HG03457 (cell line): ENCODE measurements at regions not wholly inside any gene's neighbourhood (a gene's known extent, or its start where the extent isn't known, plus 50 kb on each side); places are given as distances from the start of the nearest gene placed in this dataset.

Source experiments
- ATAC-seq: cut with Tn5 transposase; IDR thresholded peaks from one replicate; pipeline ENCODE4 v1.9.1; 2021; ENCODE audit warnings: moderate number of reproducible peaks; ENCODE audit not compliant: unreplicated experiment

DNA sequence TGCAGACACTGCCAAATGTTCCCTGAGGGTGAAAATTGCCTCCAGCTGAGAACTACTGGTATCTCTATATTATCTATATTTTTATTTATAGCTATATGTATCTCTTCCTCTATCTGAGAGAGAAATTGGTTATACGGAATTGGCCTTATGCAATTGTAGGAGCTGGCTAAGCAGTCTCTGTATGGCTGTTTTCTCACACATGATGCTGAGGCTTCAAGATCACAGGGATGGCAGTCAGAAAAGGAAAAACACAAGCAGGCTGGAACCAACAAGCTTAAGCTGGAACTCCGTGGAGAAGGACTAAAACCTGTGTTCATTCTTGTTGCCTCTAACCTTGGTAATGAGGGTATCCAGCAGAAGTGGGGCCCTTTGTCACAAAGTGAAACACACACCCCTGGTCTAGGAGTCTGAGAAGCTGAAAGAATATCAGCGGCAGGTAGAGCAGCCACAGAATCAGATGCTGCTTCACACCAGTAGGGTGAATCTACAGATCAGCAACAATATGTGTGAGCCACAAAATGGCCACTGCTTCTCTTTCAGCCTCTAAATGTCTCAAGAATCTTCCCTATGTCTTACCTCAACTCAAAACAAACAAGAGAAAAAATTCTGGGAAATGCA, 166.5 kb upstream of the PPP1R2C start:
- no peak for ATAC-seq

DNA sequence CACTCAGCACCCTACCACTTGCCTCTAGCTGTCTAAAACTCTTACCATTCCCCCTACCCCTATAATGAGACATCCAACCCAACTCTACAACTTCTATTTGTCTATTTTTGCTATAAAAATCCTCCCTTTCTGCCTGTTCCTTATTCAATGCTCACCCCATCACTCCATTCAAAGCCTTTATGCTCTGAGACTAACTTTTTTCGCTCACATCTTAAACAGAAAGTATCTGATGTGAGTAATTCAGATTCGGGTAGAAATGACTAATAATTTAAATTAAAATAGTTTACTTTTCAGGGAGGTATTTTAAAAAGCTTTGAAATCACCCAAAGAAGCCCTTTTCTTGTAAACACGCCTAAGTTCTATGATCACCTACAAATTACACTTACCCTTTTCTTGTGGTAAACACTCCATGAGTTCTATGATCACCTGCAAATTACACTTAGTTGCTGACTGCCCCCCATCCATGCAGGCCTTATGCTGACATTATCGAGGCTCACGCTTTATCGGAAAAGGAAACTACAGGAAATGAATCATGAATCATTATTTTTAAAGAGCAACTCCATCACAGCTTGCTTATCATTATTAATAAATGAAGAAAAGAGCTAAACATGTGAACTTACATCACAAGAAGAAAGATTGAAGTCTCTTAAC, 168.7 kb upstream of the PPP1R2C start:
- no peak for ATAC-seq

DNA sequence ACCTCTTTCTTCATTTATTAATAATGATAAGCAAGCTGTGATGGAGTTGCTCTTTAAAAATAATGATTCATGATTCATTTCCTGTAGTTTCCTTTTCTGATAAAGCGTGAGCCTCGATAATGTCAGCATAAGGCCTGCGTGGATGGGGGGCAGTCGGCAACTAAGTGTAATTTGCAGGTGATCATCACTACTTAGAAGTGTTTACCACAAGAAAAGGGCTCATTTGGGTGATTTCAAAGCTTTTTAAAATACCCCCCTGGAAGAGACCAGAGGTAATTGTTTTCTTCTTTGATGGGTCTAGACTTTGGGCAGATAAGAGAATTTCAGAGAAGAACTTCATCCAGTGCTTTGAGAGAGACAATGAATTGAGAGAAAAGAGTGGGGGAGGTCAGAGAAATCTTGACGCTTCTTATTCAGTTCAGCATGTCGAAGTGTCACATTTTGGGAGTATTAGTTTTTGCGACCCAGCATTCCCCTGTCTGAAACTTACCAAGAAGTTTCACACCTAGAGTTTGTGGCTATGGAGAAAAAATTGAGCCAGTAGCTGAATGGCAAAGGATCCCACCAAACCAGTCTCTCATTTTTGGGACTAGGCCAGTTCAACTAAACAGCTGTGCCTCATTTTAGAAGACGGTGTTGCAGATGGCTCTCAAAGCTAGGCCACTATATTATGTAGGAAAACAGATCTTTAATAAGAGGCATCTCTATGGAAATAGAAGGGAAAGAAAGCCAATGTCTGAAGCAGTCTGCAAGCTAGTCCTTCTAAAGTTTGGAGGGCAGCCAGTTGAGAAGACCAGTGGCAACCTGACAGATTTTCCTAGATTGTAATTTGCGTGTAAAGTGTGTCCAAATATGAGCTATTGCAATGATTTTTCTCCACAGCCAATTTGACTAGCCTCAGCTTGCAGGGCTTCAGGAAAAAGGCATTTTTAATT, 171.0 kb upstream of the PPP1R2C start:
- ATAC-seq: no peak

DNA sequence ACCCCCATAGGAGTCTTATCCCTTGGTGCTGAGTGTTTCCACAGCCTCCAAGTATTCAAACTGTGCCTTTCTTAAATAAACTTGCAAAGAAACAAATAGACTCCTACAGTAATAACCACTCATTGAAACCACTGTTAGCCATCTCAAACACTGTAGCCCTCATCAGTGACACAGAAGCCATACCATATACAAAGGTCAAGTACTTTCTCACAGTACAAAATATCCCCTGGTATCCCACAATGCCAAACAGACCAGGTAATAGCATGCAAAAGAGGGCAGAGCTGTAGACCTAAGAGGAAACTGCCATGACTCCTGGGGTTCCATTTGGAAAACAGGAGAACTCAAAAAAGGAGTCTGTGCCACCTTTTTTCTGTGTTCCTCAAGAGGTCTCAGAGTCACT, 173.8 kb upstream of the PPP1R2C start:
- ATAC-seq: no peak

DNA sequence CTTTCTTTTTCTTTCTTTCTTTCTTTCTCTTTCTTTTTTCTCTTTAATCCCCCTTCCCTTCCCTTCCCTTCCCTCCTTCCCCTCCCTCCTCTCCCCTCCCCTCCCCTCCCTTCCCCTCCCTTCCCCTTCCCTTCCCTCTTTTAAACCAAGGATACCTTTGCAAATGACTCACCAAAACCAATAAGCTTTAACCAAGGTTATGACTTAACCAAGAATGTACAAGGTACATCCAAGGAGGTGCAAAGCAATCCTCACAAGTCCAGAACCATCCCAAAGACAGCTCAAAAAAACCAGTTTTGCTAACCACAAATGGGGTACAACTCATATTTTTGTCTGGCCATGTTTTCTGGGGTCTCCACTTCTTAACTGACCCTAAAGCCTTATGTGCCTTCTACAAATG, 174.7 kb upstream of the PPP1R2C start:
- no peak for ATAC-seq

DNA sequence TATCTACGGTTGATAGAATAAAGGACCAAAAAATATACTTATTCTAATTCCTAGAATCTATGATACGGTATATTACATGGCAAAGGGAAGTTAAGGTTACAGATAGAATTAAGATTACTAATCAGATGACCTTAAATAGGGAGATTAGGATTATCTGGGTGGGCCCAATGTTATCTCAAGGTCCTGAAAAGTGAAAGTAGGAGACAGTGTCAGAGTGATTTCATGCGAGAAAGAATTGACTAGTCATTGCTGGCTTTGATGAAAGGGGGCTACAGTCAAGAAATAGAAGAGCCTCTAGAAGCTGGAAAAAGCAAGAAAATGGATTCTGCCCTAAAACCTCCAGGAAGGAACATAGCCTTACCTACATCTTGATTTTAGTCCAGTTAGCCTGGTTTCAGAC, 176.9 kb upstream of the PPP1R2C start:
- ATAC-seq: no peak

DNA sequence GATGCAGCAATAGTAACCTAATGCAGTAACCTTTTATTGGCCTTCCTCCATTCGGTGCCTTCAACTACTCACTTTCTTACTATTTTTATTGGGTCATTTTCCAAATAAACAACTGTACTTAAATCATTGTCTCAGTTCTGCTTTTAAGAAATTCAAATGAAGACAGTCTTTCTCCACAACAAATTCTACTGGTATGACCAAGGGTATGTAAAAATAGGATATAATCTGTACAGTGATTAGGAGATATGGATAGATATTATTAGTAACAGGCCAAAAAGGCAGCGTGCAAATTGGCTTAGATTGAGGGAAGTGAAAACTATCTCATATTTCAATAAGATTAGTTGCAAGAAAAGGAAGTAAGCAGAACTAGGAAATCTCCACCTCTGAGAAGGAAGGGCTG, 177.4 kb upstream of the PPP1R2C start:
- ATAC-seq: no peak

DNA sequence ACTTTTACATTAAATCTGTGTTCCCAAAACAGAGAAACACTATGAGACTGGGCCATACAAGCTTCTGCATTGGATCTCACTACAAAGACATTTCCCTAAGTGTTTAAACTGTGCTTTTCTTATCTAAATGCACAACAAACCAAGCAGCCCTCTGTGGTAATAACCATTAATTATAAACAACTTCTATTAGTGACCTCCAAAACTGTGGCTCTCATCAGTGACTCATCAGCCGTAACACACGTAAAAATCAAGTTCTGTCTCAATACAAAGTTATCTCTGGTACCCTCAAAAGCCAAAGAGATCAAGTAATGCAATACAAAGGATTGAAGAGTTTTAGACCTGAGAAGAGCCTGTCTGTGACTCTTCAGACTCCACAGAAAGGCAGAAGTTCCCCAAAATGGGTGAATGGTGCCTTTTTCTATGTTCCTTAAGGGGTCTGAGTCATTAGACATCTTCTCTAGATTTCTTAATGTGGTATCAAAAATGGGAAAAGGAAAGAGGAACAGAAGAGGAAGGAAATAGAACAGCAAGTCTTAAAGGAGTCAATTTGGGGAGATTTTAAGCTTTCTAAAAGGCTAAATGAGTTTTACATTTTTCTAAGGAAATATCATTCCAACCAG, 189.8 kb upstream of the PPP1R2C start:
- ATAC-seq: no peak

DNA sequence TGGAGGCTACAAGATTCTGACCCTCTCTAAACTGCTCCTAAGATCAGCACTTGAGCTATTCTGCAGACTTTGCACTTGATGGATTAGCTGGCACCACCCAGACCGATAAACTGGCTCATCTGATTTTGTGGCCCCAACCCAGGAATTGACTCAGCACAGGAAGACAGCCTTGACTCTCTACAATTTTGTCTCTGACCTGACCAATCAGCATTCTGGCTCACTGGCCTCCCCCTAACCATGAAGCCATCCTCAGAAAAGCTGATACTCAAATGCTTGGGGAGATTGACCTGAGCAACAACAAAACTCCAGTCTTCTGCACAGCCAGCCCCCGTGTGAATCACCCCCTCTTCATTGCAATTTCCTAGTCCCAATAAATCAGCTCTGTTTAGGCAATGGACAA, 195.4 kb upstream of the PPP1R2C start:
- ATAC-seq: no peak

DNA sequence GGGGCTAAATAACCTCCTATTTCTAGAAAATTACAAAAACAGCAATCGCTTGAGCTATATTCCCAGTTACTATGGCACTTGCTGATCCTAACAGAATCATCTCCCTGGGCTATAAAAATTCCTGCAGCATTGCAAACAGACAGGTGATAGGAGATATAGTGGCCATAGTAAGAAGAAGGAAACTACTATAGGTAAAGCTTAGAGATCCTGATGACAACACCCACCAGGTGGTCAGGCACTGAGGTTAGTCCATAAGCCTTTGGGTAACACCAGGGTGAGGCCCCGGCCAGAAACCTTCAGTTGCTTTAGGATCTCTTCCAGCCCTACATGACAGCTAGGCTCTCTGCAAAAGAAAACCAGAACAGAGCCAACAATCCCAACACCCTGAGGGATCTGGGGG, 197.9 kb upstream of the PPP1R2C start:
- no peak for ATAC-seq

DNA sequence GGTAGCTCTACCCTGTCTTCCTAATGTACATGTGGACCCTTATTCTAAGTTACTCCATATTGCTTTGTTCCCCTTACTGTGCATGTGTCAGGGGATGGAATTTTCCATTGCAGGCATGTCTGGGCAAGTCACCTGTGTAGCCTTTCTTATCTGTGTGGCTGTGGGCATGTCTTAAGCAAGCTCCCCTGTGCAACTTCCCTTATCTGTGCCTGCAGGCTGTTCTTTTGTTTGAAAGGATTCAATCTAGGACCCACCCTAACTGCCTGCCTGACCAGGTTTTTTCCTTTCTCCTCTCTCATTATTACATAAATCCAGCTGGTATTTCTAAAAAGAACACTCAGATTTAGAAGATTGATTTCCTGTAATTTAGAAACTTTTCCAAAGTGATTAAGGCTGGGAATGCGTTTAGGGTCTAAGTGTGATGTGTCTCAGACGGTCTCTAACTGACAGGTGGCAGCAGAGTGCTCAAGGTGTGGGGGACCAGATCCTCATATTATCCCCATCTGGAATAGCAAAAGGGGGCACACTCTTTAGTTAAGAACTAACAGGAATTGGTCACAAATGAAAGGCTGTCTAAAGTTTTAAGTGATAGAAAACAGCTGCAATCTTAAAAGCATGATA, 198.9 kb upstream of the PPP1R2C start:
- no peak for ATAC-seq

DNA sequence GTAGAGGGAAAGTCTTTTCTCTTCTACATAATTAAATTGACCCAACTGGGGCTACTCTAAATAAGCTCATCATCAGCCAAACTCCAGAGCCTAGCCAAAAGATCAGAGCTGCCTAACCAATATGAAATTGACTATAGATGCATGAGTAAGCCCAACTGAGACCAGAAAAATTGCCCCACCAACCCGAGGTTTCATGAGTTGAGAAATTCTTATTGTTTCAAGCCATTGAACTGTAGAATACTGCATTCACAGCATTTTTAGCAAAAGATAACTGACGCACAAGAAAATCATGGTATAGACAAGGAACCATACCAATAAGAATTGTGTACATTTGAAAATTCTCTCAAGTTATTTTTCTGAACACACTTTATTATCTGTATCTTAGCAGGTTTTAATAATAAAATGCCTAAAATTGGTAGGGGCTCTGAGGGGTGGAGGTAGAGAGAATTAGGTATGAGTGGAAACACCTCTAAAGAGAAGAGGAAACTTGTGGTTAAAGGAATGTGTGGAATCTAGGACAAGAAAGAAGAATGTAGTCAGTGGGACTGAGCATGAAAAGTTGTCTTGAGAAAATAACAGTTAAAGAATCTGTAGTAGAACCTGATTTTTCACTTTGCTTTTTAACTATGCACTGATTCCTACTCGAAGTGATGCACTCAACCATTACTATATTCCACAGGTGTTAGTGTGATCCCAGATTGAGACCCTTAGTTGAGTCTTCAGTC, 200.9 kb upstream of the PPP1R2C start:
- no peak for ATAC-seq

DNA sequence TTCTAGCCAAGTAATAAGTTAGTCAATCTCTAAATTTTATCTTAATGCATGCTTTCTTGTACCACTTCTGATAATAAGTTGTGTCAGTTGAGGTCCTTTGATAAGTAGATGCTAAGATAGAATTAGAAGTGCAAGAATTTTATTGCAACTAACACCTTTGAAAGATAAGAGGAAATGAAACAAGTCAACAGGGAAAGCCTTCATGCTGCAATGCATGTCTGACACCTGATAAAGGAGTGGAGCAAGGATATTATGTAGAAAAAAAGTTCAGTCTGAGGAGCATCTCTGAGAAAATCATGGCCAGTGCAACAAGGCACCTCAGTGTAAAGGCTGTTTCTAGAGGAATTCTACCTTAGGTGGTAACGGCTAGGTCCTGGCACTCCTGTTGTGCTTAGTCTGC, 210.7 kb upstream of the PPP1R2C start:
- ATAC-seq: no peak

DNA sequence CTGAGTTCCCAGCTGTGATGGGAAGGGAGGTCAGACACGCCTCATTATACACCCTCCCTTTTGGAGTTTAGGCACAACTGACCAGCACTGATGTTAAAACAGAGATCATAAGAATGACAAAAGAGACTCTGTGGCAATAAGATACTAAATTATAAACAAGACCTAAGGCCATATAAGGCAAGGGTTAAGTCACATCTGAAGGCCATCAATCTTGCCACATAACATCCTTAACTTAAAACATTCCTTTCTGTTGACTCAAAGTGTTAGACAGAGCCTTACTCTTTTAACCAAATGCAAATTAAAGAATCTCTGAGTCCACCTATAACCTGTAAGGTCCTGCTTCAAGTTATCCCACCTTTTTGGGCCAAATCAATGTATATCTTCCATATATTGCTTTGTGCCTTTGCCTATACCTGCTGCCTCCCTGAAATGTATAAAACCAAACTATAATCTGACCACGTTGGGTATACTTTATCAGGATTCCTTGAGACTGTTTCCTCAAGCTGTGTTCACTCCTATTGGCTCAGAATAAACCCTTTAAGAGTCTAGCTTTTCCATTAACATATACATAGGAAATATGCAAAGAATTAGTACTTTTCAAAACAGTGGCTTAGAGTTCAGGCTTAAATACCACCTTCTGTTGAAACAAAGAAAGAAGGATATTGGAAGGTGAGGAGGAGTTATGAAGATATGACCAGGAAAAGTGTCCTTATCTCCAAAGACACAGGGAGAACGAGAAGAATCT, 214.4 kb upstream of the PPP1R2C start:
- no peak for ATAC-seq

DNA sequence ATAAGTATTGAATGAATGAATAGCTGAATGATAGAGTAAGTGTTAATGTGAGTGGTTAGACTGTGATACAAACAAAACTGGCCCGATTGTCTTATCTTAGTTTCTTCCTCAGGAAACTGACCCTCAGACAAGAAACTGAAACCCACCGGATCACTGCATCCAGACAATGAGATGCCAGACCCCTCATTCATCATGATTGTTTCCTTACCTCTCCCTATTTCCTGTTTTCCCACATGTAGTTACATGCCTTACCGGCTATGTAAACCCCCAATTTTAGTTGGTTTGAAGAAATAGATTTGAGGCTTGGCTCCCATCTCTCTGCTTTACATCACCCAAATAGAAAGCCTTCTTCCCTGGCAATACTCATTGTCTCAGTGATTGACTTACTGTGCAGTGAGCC, 218.9 kb upstream of the PPP1R2C start:
- no peak for ATAC-seq

DNA sequence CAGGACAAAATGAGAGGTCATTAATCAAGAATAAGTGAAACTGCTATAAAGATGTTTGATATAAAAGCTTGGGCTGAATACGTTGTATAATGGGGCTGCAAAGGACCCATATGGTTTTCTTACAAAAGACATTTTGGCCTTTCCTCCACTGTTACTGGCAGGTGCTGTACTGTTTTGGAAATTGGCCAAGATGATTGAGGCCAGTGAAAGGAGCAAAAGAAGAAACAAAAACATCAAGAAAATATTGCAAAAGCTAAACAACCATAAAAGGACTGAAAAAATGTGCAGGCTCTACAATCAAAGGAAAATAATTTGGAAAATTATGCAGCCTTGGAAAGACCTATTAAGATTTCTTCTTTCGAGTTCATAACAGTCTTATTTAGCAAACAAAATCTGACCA, 222.2 kb upstream of the PPP1R2C start:
- ATAC-seq: no peak

DNA sequence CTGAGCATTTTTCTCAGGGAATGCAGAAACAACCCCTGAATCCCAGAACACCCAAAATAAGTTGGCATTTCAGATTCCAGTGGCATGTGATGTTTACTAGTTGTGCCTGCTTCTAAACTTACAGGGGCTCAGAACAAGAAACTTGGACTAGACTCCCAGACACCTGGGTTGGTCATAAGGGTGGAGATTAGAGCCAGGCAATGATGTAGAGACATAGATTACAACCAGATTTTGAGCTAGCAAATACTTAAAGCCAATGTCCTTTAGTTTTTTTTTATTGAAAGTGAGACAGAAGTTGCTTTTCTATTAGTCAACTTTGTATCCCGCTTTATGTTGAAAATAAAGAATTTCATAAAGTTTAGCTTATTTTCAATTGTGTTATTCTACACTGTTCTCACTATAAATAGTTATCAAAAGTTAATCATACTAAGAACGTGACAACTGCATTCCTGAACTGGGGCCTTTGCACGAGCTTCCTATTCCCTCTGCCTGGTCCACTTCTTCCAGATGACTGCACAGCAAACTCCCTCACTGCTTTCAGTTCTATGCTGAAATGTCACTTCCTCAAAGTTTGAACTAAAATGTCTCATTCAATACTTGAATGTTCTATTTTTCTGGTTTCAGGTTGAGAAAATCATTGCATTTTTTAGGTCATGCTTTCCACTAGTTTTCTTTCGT, 224.7 kb upstream of the PPP1R2C start:
- ATAC-seq: no peak

DNA sequence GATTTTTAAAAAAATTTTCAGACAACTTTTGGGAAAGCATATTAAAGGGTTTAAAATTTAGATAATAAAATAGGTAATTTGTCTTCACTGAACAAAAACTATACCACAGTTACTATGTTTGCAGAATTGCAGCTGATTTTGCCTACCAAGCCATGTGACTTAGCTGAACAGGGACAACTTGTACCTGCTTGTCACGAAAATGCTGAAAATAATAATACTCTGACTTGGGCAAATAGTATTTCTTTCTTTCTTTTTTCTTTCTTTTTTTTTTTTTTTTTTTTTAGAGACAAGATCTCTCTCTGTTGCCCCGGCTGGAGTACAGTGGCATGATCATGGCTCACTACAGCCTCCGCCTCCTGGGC, 225.2 kb upstream of the PPP1R2C start:
- ATAC-seq: no peak

DNA sequence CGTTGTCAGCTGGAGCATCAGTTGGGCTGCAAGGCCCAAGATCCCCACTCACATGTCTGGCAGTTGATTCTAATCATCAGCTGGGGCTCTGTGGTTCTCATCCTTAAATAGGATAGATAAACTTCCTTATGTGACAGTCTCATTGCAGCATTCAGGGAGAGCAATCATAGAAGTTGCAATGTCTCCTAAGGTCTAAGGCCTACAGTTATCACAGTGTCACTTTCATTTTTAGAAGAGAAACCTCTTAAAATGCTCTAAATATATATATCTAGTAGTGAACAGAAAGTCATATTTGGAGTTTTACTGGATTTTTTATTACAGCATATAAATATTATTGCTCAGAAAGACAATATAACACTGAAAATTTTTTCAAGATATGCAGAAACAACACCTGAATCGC, 226.0 kb upstream of the PPP1R2C start:
- no peak for ATAC-seq
